B cell (primary cell): ENCODE measurements at regions not wholly inside any gene's neighbourhood (a gene's known extent, or its start where the extent isn't known, plus 50 kb on each side); places are given as distances from the start of the nearest gene placed in this dataset.

Experiments
- EZH2 ChIP-seq: IDR thresholded peaks from 2 replicates; pipeline ENCODE4 v1.6.1; 2012; ENCODE audit warnings: borderline replicate concordance, low read depth, mild to moderate bottlenecking, moderate library complexity, low read length; ENCODE audit not compliant: insufficient read depth, poor library complexity, severe bottlenecking
- TF ChIP-seq, protein P1 (sequence below): fragments of 200-600 bp; IDR thresholded peaks from one replicate; pipeline ENCODE4 v1.8.0; 2022; ENCODE audit warnings: antibody characterized with exemption, mild to moderate bottlenecking

DNA sequence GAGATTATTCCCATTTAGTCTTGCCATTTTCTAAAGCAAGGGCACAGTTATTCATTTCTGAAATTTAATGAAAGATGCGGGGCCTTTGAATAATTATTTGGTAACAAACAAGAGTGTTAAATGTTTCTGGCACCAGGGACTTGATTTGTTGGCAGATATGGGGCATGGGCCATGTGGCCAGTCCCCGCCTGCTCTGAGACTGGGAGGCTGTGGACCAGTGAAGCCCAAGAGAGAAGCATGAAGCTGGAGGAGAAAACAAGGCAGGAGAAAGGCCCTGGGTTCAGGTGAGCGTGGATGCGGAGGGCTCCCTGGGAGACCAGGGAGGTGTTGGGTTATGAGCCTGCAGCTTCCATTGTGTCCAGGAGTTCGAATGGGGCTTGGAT is 378.5 kb downstream of the TCERG1L start:
- TF ChIP-seq, protein P1, sequence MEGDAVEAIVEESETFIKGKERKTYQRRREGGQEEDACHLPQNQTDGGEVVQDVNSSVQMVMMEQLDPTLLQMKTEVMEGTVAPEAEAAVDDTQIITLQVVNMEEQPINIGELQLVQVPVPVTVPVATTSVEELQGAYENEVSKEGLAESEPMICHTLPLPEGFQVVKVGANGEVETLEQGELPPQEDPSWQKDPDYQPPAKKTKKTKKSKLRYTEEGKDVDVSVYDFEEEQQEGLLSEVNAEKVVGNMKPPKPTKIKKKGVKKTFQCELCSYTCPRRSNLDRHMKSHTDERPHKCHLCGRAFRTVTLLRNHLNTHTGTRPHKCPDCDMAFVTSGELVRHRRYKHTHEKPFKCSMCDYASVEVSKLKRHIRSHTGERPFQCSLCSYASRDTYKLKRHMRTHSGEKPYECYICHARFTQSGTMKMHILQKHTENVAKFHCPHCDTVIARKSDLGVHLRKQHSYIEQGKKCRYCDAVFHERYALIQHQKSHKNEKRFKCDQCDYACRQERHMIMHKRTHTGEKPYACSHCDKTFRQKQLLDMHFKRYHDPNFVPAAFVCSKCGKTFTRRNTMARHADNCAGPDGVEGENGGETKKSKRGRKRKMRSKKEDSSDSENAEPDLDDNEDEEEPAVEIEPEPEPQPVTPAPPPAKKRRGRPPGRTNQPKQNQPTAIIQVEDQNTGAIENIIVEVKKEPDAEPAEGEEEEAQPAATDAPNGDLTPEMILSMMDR: no peak
- no peak for TF ChIP-seq EZH2
